ENCODE measurements at regions not wholly inside any gene's neighbourhood (a gene's known extent, or its start where the extent isn't known, plus 50 kb on each side); places are given as distances from the start of the nearest gene placed in this dataset.

DNA sequence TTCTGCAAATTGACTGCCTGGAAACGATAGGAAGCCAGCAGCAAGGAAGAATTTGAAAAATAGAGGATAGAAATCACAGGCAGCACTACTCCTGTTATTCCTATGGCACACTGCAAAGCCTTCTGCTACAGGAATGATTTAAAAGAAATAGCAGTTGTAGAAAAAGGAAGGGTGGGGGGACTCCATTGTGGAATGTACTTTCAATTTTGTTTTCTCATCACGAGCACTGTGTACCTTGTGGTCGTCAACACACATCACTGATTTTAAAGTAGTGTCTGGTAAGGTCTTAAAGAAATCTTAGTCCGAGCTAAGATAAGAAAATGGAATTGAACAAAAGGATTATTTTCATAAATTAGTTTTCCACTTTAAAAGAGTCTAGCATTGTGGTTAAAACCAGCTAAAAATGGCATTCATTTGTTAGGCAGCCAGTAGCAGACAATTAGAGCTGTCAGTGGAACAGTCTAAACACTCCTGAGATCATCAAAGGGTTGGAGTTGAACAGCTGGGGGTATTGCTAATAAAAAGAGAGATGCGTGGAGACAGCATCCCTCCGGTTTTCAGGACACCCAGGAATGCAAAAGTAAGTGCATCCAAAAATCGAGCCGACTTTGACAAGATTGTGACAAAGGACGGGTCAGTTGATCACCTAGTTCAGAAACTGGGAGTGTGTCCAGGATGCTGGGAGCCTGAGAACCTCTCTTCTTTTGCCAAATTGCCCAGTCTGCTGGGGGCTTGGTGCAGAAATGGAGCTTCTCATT lies 97.8 kb upstream of the WWC1 start:
- DNase-seq (ENCODE audit: low read depth in 1 of 2, low spot score in 1 of 2): no peak

DNA sequence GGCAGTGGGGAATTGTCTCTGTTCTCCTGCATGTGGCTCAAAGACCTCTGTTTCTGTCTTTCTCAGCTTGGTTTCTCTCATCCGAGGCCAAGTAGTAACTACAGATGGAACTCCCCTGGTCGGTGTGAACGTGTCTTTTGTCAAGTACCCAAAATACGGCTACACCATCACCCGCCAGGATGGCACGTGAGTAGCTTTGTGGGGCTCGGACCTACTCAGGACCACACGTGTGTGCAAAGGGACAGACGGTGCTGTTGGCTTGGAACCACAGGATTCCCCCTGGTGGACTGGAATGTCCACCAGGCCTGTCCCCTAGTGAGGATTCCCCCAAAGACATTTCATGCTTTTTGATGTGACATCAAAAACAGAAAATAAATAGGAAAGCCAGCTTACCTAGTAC lies 96.3 kb upstream of the WWC1 start:
- no peak for DNase-seq (ENCODE audit: low read depth in 1 of 2, low spot score in 1 of 2)

- DNase-seq (ENCODE audit: low read depth in 1 of 2, low spot score in 1 of 2): no peak
Measured at GRCh38 chr5:168198359-168198758, 93.1 kb upstream of the WWC1 start.

DNA sequence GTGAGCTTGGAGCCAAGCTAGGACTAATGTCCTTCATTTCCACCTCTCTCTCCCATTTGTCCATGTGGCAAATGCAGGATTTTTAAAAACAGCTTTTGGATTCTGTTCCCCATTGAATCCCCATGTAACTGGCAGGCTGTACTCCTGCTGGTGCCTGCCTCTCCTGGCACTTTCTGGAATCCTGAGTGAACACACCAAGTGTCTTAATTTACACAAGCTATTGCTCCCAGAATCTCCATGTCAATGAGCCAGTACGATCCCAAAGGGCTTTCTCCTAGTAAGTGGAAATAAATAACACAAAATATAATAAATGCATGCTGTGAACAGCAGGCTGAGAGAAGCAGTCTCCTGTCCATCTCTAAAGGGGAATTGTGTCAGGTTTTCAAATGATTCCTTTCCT lies 88.4 kb upstream of the WWC1 start:
- DNase-seq (ENCODE audit: low read depth in 1 of 2, low spot score in 1 of 2): no peak

GRCh38 chr5:168204165-168204564 lies 87.3 kb upstream of the WWC1 start:
- no peak for DNase-seq (ENCODE audit: low read depth in 1 of 2, low spot score in 1 of 2)

DNA sequence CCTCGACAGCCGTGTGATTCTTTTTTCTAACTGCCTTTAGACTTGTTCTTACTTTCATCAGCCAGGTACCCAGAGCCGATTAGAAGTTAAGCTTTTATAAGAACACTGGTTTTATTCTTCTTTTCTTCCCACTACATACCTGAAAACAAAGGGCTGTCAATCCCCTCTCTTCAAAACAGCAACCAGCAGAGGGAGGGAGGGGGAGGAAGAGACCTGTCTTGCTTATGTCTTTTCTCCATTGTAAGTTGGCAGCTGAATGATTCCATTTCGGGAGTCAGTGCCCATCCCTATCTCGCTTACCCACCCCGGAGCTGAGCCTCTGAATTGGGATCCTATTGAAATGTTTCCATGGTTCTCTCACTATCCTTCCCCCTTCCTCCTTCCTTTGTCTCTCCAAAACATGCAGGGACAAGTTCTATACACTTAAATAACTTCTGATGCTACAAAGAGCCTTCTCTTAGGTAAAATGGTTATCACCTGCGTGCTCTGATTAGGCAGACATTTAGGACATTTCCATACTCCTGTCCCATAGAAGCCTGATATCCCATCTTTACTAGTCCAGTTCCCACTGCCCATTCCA lies 83.9 kb upstream of the WWC1 start:
- no peak for DNase-seq (ENCODE audit: low read depth in 1 of 2, low spot score in 1 of 2)

GRCh38 chr5:168209244-168209995 lies 82.0 kb upstream of the WWC1 start:
- no peak for DNase-seq (ENCODE audit: low read depth in 1 of 2, low spot score in 1 of 2)

DNA sequence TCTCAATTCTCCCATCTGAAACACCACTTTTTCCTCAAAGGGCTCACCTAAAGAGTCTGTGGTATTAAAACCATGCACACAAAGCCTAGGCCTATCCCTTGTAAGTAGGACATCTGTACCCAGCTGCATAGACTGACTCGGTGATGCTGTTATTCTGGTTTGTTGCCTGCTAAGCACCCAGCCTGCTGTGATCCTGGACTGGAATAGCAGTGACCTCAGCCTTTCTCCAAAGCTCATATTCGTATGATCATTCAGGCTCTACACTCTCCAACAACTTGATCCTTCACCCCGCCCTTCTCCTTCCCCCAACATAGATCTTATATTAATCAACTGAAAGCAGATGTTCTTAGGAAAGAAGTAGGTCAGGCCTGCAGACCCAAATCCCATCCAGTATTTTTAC lies 81.4 kb upstream of the WWC1 start:
- DNase-seq (ENCODE audit: low read depth in 1 of 2, low spot score in 1 of 2): no peak

- DNase-seq (ENCODE audit: low read depth in 1 of 2, low spot score in 1 of 2): no peak
Measured at GRCh38 chr5:168211245-168211644, 80.2 kb upstream of the WWC1 start.

- no peak for DNase-seq (ENCODE audit: low read depth in 1 of 2, low spot score in 1 of 2)
Measured at GRCh38 chr5:168211936-168212335, 79.5 kb upstream of the WWC1 start.

- DNase-seq (ENCODE audit: low read depth in 1 of 2, low spot score in 1 of 2): no peak
Measured at GRCh38 chr5:168214071-168214470, 77.4 kb upstream of the WWC1 start.

DNA sequence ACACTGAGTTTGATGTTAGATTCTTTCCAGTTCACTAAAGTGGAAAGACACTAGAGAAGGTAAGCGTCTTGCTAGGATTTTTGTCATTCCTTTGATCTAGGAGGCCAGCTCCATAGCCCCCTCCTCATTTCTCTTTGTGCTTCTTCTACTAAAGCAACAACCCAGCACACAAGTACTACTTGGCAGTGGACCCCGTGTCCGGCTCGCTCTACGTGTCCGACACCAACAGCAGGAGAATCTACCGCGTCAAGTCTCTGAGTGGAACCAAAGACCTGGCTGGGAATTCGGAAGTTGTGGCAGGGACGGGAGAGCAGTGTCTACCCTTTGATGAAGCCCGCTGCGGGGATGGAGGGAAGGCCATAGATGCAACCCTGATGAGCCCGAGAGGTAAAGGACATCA lies 76.6 kb upstream of the WWC1 start:
- DNase-seq (ENCODE audit: low read depth in 1 of 2, low spot score in 1 of 2): no peak

DNA sequence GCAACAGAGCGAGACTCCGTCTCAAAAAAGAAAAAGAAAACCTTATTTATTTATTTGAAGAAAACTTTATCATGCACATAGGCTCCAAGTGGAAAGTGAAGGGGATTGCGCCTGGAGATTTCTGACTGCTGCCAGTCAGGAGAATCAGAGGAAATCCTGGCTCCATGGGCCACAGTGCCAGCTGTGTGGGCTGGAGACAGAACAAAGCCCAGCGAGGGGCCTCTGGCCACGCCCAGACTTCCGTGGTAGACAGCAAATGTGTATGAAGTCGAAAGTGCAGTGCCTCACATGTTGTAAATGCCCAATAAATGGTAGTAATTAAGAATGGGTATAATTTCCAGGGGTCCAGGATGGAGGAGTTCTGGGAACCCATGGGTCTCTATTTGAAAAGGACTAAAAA lies 75.8 kb upstream of the WWC1 start:
- no peak for DNase-seq (ENCODE audit: low read depth in 1 of 2, low spot score in 1 of 2)

GRCh38 chr5:168216989-168217388 lies 74.5 kb upstream of the WWC1 start:
- no peak for DNase-seq (ENCODE audit: low read depth in 1 of 2, low spot score in 1 of 2)

GRCh38 chr5:168217497-168217896 lies 73.9 kb upstream of the WWC1 start:
- DNase-seq (ENCODE audit: low read depth in 1 of 2, low spot score in 1 of 2): no peak

DNA sequence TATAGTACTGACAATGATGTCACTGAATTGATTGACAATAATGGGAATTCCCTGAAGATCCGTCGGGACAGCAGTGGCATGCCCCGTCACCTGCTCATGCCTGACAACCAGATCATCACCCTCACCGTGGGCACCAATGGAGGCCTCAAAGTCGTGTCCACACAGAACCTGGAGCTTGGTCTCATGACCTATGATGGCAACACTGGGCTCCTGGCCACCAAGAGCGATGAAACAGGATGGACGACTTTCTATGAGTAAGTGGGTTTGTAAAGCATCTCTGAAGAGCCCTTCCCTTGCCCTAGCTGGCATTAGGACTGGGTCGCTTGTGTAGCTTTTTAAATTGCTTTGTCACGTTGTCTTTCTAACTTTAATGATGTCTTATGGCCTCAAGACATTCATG lies 72.7 kb upstream of the WWC1 start:
- no peak for DNase-seq (ENCODE audit: low read depth in 1 of 2, low spot score in 1 of 2)

DNA sequence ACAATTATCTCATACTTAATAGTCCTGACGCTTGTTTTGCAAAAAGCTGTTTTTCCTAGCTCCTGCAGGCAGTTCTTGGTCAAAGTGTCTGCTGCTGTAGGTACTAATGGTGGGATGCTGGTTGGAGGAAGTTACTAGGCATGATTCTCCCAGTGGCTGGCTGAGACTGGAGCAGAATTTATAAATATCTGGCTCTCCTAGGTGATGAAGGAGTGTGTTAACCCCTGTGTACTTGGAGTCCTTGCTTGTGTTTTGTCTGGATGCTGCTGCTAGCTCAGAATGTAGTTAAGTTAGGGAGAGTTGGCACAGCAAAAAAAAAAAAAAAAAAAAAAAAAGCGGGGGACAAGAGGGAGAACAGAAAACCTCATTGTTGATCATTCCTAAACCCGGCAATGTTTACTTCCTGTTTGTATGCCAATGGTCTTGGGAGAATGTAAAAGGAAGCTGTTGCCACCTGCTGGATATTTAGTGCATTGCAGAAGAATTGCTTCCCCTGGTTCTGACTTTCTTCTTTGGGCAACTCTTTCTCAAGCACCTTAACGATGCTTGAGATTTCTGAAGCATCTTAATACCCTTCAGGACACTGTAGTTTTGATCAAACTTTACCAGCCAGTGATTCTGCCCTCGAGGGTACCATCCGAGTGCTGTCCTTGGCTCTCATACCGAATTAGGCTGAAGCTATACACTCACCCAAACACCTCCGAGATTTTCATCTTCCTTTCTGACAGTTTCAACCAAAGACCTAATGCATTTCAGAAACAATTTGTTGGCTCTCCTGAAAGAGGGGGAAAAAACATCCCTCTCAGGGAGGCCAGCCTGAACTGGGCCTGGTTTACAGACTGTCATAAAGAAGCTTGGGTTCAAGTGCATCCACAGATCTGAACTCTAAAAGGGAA lies 71.7 kb upstream of the WWC1 start:
- no peak for DNase-seq (ENCODE audit: low read depth in 1 of 2, low spot score in 1 of 2)

DNA sequence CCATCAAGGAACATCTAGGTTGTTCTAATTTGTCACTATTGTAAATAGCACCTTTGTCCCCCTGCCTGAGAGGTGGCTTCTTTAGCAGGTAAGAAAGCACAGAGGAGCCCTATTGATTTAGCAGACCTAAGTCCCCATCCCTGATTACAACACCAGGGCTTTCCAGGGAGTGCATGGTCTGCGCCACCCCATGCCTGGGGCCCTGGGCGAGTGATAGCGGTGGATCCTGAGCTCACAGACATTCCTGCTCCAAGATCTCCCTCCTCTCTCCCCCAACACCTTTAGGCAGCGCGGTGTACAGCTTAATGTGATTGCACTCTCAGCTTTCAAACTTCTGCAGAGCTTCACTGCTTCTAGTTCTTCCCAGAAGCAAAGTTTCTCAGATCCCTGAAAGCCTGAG lies 67.4 kb upstream of the WWC1 start:
- DNase-seq (ENCODE audit: low read depth in 1 of 2, low spot score in 1 of 2): no peak

GRCh38 chr5:168226012-168226411 lies 65.4 kb upstream of the WWC1 start:
- no peak for DNase-seq (ENCODE audit: low read depth in 1 of 2, low spot score in 1 of 2)

- no peak for DNase-seq (ENCODE audit: low read depth in 1 of 2, low spot score in 1 of 2)
Measured at GRCh38 chr5:168227001-168227400, 64.4 kb upstream of the WWC1 start.

DNA sequence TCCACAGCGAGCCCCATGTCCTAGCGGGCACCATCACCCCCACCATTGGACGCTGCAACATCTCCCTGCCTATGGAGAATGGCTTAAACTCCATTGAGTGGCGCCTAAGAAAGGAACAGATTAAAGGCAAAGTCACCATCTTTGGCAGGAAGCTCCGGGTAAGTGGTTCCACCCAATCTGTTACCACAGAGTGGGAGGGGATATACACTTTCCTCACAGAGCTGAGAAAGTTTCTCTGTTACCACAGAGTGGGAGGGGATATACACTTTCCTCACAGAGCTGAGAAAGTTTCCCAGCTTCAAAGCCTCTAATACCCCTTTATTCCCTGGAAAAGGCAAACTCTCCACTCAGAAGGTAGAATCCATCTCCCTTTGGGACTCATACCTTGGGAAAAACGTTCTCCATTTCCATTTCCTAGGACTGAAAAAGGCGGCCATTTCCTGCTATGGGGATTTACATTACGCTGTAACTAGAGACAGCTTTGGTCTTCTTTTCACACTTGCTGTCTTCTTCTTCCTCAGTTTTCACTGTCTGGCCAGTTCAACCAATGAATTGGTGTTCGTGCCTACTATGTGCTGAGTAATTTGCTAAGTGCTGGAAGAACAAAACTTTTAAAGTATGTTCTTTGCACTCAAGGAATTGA lies 63.4 kb upstream of the WWC1 start:
- DNase-seq (ENCODE audit: low read depth in 1 of 2, low spot score in 1 of 2): peak in 1 of 2 donors; percentile 8
